HG03159 (cell line): ENCODE measurements at regions not wholly inside any gene's neighbourhood (a gene's known extent, or its start where the extent isn't known, plus 50 kb on each side); places are given as distances from the start of the nearest gene placed in this dataset.

Experiments used
- ATAC-seq: cut with Tn5 transposase; IDR thresholded peaks from one replicate; pipeline ENCODE4 v1.9.1; 2021; ENCODE audit warnings: mild to moderate bottlenecking, moderate library complexity; ENCODE audit not compliant: unreplicated experiment

DNA sequence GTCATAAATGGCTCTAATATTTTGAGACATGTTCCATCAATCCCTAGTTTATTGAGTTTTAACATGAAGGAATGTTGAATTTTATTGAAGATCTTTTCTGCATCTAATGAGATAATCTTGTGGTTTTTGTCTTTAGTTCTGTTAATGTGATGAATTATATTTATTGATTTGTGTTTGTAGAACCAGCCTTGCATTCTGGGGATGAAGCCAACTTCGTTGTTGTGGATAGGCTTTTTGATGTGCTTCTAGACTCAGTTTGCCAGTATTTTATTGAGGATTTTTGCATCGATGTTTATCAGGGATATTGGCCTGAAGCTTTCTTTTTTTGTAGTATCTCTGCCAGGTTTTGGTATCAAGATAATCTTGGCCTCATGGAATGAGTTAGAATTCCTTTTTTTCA is 72.0 kb upstream of the CD96 start:
- ATAC-seq: no peak

DNA sequence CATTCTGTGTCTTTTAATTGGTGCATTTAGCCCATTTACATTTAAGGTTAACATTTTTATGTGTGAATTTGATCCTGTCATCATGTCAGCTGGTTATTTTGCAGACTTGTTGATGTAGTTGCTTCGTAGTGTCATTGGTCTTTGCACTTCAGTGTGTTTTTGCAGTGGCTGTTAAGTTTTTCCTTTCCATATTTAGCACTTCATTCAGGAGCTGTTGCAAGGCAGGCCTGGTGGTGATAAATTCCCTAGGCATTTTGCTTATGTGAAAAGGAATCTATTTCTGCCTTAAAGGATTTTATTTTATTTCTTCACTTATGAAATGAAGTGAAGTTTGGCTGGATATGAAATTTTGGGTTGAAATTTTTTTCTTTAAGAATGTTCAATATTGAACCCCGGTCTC is 70.2 kb upstream of the CD96 start:
- no peak for ATAC-seq

DNA sequence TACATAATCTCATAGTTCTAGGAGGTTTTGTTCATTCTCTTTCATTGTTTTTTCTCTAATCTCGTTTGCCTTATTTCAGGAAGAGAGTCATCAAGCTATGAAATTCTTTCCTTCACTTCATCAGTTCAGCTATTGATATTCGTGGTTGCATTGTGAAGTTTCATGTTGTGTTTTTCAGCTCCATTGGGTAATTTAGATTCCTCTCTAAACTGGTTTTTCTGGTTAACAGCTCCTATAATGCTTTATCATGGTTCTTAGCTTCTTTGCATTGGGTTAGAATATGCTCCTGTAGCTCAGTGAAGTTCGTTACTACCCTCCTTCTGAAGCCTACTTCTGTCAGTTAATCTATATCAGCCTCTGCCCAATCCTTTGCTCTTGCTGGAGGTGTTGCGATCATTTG is 69.4 kb upstream of the CD96 start:
- no peak for ATAC-seq

- ATAC-seq: no peak
Observed at GRCh38 chr3:111473550-111473949, 68.4 kb upstream of the CD96 start.

- no peak for ATAC-seq
Observed at GRCh38 chr3:111476701-111477100, 65.3 kb upstream of the CD96 start.

DNA sequence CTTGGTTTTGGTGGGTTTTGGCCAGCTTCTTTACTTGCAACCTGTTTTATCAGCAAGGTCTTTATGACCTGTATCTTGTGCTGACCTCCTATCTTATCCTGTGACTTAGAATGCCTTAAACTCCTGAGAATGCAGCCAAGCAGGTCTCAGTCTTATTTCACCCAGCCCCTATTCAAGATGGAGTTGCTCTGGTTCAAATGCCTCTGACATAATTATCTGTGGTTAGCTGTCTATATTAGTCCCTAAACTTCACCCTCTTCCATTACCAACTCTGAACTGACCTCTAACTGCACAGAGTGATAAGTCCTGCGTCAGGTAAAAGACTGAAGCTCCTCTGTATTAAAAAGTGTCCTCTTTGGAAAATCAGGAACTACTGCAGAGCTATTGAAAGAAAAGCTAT is 61.9 kb upstream of the CD96 start:
- ATAC-seq: no peak

DNA sequence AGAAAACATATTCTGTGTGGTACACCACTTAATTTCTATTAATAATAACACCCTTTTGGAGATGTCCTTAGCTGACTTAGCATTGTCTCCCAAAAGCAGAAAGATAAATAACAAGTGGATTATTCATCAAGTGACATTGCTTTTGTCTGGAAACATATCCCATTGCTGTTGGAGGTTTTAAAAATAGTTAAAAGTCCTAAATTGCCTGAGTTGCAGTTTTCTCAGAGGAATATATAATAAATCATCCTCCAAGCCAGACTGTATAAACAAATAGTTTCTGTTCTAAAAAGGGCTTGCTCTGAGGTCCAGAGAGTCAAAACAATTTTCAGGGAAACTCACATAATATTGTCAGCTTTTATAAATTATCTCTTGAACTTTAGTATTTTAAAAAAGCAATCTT is 60.4 kb upstream of the CD96 start:
- ATAC-seq: no peak

DNA sequence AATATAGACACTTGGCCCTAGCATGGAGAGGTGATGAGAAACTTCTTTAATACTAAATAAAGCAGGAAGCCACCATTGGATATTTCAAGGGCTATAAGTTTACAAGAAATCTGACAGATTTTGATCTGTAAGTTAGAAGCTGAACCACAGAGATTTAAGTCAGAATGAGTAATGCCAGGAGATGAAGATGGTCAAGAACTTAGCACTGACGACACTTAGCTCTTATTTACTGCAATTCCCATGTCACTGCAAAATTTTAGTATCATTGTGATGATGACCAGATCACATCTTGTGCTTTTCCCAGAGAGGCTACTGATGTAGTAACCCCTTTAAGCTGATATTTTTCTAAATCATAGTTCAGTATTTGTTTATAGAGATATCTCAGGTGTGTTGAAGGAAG is 59.4 kb upstream of the CD96 start:
- ATAC-seq: no peak

DNA sequence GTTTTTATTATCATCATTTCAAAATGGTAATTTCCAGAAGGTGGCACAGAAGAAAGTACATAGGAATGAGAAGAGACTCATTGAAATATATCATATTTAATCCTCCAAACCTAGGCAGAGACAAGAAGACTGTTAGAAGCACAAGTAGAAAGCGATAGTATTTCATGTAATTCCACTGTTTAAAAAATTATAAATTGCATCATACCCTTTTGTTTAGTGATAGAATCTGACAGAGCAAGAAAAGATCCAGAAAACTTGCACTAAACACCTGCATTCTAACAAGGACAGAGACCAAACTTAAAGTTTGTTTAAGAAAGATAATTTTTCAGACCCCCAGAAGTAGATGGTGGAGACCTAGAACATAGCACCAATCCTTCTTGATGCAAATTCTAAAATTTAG is 56.9 kb upstream of the CD96 start:
- no peak for ATAC-seq
